ENCODE measurements at regions not wholly inside any gene's neighbourhood (a gene's known extent, or its start where the extent isn't known, plus 50 kb on each side); places are given as distances from the start of the nearest gene placed in this dataset.
"Not testable (repeated sequence)": the region's sequence is repeated elsewhere in the genome, so short reads cannot be mapped to it uniquely, and the experiment has no call there.

DNA sequence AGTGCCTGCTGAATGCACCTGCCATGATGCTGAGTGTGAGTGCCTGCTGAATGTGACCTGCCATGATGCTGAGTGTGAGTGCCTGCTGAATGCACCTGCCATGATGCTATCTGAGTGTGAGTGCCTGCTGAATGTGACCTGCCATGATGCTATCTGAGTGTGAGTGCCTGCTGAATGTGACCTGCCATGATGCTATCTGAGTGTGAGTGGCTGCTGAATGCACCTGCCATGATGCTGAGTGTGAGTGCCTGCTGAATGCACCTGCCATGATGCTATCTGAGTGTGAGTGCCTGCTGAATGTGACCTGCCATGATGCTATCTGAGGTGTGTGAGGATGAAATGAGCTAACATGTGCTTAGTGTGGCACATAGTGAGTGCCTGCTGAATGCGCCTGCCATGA is 98.7 kb upstream of the SULF2 start:
- TF ChIP-seq, protein P1, sequence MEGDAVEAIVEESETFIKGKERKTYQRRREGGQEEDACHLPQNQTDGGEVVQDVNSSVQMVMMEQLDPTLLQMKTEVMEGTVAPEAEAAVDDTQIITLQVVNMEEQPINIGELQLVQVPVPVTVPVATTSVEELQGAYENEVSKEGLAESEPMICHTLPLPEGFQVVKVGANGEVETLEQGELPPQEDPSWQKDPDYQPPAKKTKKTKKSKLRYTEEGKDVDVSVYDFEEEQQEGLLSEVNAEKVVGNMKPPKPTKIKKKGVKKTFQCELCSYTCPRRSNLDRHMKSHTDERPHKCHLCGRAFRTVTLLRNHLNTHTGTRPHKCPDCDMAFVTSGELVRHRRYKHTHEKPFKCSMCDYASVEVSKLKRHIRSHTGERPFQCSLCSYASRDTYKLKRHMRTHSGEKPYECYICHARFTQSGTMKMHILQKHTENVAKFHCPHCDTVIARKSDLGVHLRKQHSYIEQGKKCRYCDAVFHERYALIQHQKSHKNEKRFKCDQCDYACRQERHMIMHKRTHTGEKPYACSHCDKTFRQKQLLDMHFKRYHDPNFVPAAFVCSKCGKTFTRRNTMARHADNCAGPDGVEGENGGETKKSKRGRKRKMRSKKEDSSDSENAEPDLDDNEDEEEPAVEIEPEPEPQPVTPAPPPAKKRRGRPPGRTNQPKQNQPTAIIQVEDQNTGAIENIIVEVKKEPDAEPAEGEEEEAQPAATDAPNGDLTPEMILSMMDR (conservative IDR thresholded peaks at IDR 0.05): not testable (repeated sequence)
- not testable (repeated sequence) for TF ChIP-seq ZFX (IDR thresholded peaks at IDR 0.05)

Data from C4-2B (cell line).